ENCODE measurements at regions not wholly inside any gene's neighbourhood (a gene's known extent, or its start where the extent isn't known, plus 50 kb on each side); places are given as distances from the start of the nearest gene placed in this dataset.

DNA sequence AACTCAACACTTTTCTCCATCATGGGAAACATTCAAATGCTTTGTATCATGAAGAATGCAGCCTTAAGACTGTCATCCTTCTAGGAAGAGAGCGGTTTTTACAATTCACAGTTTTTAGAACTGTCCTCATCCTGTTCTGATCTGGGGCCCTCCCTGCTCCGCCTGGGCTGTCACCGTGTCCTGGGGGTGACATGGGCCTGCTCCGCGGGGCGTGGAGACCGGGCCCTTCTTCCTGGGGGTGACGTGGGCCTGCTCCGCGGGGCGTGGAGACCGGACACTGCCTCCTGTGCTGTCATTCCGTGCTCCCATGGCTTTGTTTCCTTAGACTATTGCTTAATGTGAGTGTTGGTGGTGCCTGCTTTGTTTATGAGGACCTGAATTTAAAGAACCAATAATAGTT is 122.8 kb downstream of the TMEM18 start:
- no peak for DNase-seq (ENCODE audit: low read depth in 2 of 2, low spot score in 1 of 2)

DNA sequence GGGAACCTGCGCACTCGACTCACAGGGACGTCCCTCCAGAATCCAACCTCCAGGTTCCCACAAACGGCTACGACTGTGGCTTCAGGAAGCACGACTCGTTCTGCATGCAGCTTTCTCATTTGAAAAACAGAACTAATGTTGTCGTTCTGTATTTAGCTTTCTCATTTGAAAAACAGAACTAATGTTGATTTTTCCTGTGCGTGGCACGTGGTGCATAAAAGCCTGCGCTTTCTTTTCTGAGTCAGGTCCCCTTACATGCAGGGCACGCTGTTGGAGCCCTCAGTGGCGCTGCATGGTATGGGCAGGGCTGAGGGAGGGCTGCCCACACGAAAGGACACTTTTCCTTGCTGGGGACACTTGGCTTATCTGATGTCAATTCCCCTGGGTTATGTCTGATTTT is 124.3 kb downstream of the TMEM18 start:
- DNase-seq (ENCODE audit: low read depth in 2 of 2, low spot score in 1 of 2) = no peak

DNA sequence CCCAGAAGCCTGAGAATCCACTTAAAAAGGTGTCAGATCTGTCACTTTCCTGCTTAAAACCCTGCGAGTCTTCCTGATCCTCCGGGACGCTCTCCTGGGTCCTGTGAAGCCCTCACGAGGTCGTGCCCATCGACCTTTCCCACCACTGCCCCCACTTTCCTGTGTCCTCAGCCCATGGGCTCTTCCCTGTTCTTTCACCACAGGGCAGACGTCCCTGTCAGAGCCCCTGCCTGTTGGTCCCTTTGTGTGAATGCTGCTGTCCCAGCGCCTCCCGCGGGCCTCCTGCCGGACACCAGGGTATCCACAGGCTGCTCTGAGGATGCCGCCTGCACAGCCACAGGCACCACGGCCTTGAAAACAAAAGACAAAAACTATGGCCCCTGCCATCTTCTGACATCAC is 125.6 kb downstream of the TMEM18 start:
- no peak for DNase-seq (ENCODE audit: low read depth in 2 of 2, low spot score in 1 of 2)

DNA sequence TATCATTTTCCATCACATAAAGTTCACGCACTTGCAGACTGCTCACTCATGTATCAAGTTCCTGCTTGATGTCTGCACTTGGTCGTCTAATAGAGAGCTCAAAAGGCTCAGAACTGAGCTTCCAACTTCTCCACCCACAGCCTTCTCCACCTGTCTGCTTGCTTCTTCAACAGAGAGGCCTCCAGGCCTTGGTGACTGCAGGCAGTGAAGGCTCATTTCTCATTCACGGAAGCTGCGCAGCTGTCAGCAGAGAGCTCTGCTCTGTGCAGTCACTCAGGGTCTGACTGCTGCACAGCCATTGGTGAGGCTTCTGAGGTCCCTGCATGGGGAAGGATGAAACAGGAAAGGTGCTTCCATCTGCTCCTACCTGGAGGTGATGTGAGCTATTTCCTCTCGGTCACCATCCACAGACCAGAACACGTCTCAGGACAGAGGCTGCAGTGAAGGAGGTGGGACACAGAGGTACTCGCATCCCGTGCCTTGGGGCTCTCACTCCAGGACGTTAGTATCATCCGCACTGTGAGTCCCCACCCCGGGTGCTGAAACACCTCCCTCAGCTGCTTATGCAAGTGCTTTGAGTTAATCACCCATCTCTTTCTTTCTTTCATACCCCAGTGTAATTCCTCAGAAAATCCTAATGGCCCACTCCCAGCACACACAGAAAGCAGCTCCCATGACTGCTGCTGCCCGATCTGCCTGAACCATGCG is 126.2 kb downstream of the TMEM18 start:
- DNase-seq (ENCODE audit: low read depth in 2 of 2, low spot score in 1 of 2) = no peak

DNA sequence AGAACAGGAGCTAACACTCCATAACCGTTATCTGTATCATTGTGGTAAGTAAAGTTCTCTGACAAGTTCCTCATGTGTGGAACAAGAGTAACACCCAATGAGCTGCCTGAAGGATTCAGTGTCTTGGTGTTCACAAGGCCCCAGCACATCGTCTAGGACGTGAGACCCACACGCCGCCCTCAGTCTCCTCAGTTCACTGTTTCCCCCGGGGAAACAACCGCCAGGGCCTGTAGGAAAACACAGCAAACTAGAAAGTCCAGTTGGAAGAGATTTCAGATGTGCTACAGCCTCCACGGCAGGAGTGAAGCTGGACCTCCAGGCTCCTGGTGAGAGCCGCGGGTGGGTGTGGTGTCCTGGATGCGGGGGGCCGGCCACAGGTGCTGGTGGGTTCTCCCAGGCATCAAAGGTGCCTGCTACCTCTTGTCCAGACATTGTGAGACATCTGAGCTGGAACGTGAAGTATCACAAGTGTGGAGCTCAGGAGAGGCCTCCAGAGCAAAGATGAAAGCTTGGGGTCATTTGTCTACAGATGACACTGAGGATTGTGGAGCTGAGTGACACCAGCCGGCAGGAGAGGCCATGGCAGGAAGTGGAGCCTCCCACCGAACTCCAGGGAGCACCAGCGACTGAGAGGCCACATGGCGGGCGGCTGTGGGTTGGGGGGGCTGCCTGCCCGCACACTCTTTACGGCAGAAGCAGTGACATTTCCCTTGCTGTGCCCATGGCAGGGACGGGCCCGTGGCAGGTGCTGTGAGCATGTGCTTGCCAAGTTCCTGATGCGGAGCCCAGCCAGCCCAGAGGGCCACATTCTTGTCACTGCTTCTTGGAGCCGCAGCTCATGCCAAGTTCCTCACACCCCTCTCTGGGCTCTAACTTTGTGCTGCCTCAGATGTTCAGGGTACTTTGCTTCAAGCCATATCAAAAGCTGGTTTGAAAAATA is 131.2 kb downstream of the TMEM18 start:
- DNase-seq (ENCODE audit: low read depth in 2 of 2, low spot score in 1 of 2) = no peak

DNA sequence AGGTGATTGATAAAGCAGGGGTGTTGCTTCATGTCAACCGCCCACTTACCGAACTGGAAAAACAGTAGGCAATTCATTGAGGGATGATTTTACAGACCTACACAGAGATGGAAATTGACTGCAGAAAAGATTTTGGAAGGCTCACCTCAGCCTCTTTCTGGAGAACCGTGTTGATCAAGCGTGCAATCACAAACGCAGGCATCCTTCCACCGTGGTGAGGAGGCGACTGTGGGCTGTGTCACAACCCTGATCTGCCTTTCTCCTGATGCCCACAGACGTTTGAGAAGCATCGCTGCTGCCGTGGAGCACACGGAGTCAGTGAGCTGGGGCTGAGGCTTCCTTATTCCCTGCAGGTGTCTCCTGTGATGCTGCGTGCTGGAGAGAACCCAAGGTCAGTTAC is 132.0 kb downstream of the TMEM18 start:
- DNase-seq (ENCODE audit: low read depth in 2 of 2, low spot score in 1 of 2) = no peak

DNA sequence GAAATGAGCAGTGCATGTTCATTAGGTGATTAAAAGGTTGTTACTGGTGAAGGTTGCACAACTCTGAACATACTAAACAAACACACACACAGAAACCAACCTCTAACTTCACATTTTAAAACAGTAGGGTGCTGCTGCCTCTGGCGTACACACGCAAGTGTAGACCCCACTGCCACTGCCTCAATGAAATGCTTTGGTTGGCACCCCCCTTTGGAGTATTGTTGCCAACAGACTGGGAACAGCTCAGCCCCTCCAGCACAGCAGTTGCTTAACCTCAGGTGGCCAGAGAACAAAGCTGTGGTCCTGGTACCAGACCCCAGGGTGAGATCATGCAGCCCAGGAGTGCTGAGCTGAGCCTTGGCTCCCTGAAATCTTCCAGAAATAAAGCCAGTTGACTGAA is 138.6 kb downstream of the TMEM18 start:
- no peak for DNase-seq (ENCODE audit: low read depth in 2 of 2, low spot score in 1 of 2)

DNA sequence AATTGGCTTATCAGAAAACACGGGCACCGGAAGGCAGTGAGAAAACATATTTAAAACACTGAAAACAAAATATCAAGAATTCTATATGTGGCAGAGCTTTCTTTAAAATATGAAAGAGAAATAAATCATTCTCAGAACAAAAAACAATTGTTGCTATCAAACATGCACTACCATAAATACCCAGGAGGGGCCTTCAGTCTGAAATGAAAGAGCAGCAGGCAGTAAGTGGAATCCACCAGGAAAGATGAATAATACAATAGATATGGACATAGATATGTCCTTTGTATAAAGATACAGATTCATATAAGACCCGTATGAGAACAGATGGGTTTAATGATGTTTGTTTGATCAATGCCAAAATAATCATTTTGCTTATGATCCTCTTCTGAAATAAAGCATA is 142.0 kb downstream of the TMEM18 start:
- no peak for DNase-seq (ENCODE audit: low read depth in 2 of 2, low spot score in 1 of 2)

DNA sequence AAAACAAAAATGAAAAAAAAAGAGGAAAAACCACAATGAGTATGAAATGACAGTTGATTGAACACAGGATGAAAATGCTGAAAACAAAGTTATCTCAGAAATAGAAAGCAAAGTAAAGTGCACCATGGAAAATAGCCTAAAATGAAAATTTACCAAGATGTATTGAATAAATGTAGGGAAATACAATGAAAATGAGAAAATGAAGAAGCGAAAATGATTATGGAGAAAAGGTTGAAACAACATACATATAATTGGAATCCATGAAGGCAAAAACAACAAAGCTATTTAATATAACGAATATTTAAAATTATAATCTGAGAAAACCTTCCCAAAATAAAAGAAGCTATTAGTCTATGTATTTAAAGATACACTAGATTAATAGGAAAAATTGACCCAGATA is 147.4 kb downstream of the TMEM18 start:
- no peak for DNase-seq (ENCODE audit: low read depth in 2 of 2, low spot score in 1 of 2)

DNA sequence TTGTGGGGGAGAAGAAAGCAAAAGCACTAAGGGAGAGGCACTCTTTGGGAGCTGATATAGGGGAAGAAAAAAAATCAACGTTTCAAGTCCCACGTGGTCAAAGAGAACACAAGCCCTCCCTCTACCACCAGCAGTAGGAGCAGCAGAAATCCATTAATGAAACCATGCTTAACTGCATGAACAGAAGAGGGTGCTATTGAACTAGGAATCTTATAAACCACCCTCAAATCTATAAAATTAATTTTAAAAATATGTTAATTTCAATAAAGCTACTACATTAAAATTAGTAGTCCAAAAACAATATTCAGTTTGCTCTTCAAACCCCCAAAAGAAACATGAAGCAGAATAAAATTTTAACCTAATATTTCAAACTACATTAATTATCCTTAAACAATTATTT is 147.8 kb downstream of the TMEM18 start:
- no peak for DNase-seq (ENCODE audit: low read depth in 2 of 2, low spot score in 1 of 2)

DNA sequence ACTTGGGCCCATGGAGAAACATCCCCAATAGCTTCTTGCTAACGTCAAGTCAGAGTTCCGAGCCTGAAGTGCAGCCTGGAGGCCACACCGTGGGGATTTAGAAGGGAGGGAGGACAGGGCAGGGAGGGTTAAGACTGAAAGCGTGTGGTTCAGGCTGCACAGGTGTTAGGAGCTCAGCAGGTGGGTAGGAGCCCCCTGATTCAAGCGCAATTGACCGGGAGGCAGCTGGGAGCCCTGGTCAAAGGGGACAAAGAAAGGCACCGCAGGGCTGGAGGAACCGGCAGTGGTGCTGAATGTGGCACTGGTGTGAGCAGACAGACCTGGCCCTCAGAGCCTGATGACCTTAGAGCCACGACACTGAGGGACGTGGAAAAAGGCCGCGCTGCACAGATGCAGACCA is 149.6 kb downstream of the TMEM18 start:
- DNase-seq (ENCODE audit: low read depth in 2 of 2, low spot score in 1 of 2) = no peak

DNA sequence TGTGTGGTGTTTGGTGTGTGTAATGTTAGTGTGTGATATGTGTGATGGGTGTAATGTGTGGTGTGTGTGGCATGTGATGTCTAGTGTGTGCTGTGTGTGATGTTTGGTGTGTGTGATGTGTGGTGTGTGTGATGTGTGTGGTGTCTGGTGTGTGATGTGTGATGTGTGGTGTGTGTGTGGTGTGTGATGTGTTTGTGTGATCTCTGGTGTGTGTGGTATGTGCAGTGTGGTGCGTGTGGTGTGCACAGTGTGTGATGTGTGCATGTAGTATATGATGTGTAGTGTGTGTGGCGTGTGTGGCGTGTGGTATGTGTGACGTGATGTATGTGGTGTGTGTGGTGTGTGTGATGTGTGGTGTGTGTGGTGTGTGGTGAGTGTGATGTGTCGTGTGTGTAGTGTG is 150.3 kb downstream of the TMEM18 start:
- no peak for DNase-seq (ENCODE audit: low read depth in 2 of 2, low spot score in 1 of 2)

DNA sequence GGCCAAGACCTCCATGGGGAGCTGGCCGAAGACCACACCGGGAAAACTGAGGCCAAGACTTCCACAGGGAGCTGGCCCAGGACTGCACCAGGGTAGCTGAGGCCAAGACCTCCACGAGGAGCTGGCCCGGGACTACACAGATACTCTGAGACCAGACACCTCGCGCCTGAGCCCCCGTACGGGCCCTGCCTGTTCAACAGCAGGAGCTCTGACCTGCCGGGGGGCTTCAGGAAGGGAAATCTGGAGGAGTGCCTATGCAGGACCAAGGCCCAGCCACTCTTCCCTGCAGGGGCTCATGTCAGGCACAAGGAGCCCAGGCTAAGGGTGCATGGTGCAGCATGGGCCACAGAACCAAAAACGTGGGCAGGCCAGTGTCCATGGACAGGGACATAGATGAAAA is 151.6 kb downstream of the TMEM18 start:
- DNase-seq (ENCODE audit: low read depth in 2 of 2, low spot score in 1 of 2) = no peak

DNA sequence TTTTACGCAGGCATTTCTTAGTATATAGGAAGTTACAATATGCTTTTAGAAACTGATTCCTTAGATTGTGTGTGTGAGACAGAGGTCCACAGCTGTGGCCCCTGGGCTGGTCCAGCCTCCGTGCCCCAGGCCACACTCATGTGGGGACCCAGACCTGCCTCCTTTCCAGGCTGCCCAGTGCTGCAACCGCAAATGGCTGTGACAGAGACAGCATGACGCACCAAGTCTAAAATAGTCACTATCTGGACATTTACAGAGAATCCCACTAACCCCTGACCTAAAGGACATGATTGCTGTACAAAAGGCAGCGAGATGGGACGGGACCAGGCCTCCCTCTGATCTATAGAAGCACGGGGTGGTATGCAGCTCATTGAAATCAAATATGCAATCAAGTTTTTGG is 152.2 kb downstream of the TMEM18 start:
- DNase-seq (ENCODE audit: low read depth in 2 of 2, low spot score in 1 of 2) = no peak

DNA sequence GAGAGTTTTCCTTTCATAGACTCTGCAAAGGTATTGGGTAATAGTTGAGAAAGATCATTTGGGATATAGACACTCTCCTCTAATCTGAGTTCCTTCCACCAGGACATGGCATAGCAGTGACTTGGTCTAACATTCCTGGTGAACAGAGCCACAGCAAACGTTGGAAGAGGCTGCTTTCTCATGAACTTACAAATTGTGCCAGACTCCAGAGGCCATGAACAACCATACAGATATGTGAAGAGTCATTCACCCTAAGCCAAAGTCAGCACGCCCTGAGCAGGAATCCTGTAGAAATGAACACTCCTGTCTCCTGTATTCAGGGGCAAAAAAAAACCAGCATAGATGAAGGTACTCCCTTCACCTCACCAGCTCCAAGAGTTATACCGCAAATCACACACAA is 152.8 kb downstream of the TMEM18 start:
- no peak for DNase-seq (ENCODE audit: low read depth in 2 of 2, low spot score in 1 of 2)

DNA sequence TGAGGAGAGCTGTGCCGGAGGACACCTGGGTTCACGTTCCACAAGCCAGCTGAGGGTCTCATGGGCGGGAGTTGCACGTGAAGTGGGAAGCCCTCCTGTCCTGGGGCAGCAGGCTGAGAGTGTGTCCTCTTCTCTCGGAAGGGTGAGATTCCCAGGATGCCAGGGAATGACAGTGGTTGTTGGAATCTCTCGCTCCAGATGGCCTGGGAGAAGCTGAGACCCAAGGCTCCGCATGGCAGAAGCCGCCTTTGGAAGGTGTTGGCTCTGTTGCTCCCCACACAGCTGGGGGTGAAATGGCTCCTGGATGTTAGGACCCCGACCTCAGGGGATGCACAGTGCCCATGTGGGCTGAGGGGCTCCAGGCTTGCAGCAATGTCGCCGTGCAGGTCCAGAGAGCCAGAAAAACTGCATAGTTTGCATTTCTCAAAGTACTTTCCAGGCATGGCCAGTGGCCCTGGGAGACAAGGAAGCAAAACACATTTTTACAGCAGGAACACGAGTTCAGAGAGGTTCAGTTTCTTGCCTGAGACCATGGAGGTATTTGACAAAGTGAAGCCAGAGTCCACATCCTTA is 153.4 kb downstream of the TMEM18 start:
- DNase-seq (ENCODE audit: low read depth in 2 of 2, low spot score in 1 of 2) = no peak

DNA sequence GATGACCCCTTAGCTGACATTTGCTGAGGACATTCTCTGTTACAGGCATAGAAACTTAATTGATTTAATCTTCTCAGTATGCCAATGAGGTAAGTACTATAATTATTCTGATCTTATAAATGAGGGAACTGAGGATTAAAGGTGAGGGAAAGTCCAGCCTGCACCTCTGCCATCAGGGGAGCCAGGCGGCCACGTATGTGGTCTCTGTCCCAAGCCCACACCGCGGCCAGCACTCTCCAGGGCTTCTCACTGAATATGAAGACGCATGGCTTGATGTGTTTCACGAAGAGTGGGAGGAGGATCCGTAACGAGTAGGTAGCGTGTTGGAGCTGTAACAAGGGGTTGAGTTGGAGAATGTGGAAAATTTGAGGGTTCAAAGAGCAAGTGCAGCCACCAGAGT is 154.4 kb downstream of the TMEM18 start:
- DNase-seq (ENCODE audit: low read depth in 2 of 2, low spot score in 1 of 2) = no peak

DNA sequence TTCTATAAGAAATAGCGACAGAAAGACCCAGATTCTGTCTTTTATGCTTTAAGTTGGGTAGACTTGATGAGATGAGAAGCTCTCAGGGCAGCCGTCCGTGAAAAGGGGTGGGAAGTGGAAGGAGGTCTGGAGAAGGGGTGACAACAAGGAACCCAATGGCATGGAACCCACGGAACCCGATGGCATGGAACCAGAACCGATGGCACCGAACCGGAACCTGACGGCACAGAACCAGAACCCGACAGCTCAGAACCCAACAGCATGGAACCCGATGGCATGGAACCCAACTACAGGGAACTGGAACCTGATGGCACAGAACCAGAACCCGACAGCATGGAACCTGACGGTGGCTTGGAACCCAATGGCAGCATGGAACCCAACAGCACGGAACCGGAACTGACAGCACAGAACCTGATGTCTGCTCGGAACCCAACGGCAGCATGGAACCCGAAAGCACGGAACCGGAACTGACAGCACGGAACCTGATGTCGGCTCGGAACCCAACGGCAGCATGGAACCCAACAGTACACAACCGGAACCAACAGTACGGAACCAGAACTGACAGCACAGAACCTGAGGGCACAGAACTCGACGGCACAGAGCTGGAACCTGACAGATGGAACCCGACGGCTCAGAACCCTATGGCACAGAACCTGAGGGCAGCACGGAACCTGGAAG is 155.2 kb downstream of the TMEM18 start:
- no peak for DNase-seq (ENCODE audit: low read depth in 2 of 2, low spot score in 1 of 2)

DNA sequence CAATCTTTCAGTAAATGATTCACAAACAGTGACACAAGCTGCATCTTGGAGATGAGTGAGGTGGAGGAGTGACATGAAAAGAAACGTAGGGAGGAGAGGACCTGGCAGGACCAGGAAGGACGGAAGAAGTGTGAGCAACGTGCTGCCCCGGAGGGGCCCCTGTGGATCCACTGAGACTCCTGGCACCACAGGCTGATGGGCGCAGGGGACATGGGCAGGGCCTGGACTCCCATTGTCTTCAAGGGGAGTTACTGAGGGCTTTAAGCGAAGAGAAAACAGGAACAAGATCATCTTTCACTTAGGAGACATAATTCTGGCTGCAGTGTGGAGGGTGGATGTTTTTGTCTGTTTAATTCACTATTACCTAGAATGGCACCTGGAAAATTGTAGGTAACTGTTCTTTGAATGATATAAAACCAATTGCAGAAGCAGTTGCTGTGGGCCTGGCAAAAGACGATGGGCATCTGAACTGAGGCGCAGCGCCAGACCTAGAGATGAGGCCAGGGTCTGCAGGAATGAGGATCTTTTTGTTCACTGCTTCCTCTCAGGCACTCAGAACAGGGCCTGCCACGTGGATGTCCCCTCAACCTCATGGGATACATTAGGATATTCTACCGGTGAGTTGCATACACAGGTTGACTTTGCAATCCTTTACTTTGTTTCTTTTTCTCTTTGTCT is 156.4 kb downstream of the TMEM18 start:
- DNase-seq (ENCODE audit: low read depth in 2 of 2, low spot score in 1 of 2) = no peak

DNA sequence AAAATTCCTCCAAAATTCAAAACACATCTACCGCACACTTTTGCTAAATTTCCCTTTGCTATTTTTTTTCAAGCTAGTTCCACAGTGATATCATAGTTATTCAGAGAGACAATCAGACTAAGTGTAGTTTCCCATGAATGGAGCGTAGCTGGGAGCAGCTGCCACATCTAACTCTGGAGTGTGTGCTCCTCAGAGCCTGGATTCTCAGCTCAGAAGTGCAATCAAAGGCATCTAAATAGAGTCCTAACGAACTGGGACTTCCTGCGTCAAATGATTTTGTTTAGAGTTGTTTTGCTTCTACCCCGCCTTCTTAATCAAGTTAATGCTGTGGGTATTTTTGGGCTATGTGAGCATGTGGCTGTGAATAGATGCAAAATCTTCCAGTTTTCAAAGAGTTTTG is 160.3 kb downstream of the TMEM18 start:
- no peak for DNase-seq (ENCODE audit: low read depth in 2 of 2, low spot score in 1 of 2)

DNA sequence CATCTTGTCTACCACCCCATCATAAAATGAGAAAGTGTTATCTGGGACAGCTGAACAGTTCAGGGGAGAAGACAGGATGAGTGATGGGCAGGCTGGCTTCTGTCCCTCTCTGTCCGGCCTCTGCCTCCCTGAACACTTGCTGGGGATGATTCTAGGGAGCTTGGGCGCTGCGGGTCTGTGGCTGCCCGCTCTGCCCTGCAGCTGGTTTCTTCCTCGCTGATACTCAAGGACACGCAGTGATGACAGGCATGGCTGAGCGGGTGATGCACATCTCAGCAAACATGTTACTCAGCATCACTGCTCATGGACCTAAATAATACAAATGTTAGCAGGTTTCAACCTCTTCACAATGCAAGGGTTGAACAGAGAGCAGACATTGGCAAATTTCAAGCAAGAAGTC is 161.1 kb downstream of the TMEM18 start:
- DNase-seq (ENCODE audit: low read depth in 2 of 2, low spot score in 1 of 2) = no peak
